GM12892 (cell line): ENCODE measurements at regions not wholly inside any gene's neighbourhood (a gene's known extent, or its start where the extent isn't known, plus 50 kb on each side); places are given as distances from the start of the nearest gene placed in this dataset.

Experiments
- POLR2A ChIP-seq: IDR thresholded peaks from 2 replicates; pipeline ENCODE4 v1.6.1; 2011; ENCODE audit warnings: low read depth, low read length, control low read depth
- TAF1 ChIP-seq: IDR thresholded peaks from 2 replicates; pipeline ENCODE4 v1.6.1; 2011; ENCODE audit warnings: low read depth, mild to moderate bottlenecking, control low read depth, low read length, borderline replicate concordance

DNA sequence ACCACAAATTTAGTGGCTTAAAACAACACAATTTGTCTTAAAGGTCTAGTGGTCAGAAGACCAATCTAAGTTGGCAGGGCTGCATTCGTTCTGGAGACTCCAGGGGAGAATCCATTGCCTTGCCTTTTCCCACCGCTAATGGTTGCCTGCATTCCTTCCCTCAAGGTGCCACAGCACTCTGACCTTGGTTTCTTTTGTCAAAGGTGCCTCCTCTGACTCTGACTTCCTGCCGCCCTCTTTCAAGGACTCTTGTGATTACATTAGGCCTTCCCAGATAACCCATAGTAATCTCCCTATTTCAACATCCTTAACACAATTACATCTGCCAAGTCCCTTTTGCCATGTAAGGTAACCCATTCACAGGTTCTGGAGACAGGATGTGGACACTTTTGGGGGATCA is 145.3 kb downstream of the S1PR1 start:
- TF ChIP-seq POLR2A: no peak
- no peak for TF ChIP-seq TAF1
